Esophagus squamous epithelium (tissue), 5 donors: ENCODE measurements at regions not wholly inside any gene's neighbourhood (a gene's known extent, or its start where the extent isn't known, plus 50 kb on each side); places are given as distances from the start of the nearest gene placed in this dataset.

Experiments
- DNase-seq: peaks from one replicate; lab custom pipeline; 2025; lab: John Stamatoyannopoulos, UW
- H3K27ac ChIP-seq, 4 donors: fragments of 200-600 bp; sonication (generic); one replicate each; pipeline ENCODE4 v1.5.1; 2016 to 2019; ENCODE audit warnings: mild to moderate bottlenecking in 1 of 4
- H3K27me3 ChIP-seq, 4 donors: fragments of 200-600 bp; sonication (generic); 1 replicate in 3 of 4; 2 replicates in 1 of 4; pipeline versions ENCODE4 v1.5.1 to v1.6.0; 2017 to 2021; ENCODE audit warnings: antibody characterized with exemption in 1 of 4
- H3K36me3 ChIP-seq, 3 donors: fragments of 200-600 bp; sonication (generic); one replicate each; pipeline ENCODE4 v1.5.1; 2016 to 2019
- H3K4me1 ChIP-seq, 3 donors: fragments of 200-600 bp; sonication (generic); one replicate each; pipeline ENCODE4 v1.5.1; 2017 to 2019
- H3K4me3 ChIP-seq, 4 donors: fragments of 200-600 bp; sonication (generic); 1 replicate in 3 of 4; 2 replicates in 1 of 4; pipeline ENCODE4 v1.5.1; 2016 to 2019; ENCODE audit warnings: mild to moderate bottlenecking in 2 of 4, moderate library complexity in 1 of 4
- H3K9me3 ChIP-seq, 3 donors: fragments of 200-600 bp; sonication (generic); one replicate each; pipeline ENCODE4 v1.5.1; 2016 to 2019
- CTCF ChIP-seq, 6 experiments: fragments of 450-650 bp in 4 of 6; fragments of 200-600 bp in 2 of 6; sonication (generic) in 2 of 6; IDR thresholded peaks; one replicate each; pipeline ENCODE4 v1.5.1; 2016 to 2019; ENCODE audit warnings: antibody characterized with exemption in 6 of 6, mild to moderate bottlenecking in 4 of 6, moderate library complexity in 4 of 6
- POLR2A ChIP-seq, 4 donors: fragments of 450-650 bp; IDR thresholded peaks; one replicate each; pipeline ENCODE4 v1.6.1; 2017; ENCODE audit warnings: antibody characterized with exemption in 4 of 4, mild to moderate bottlenecking in 4 of 4, moderate library complexity in 3 of 4
- whole genome bisulfite sequencing, 2 donors: methylation state at CpG; one replicate each; pipeline ENCODE4 v1.1.5; 2018; 5-methylcytosine and 5-hydroxymethylcytosine counted together
- intact Hi-C: fragments of 100-400 bp; cut with DNase I; formaldehyde crosslinking; loops from one replicate; pipeline ENCODE4 v1.15.0; 2022
- donor health status: DM: yes; HTN: yes; CAD: no.

GRCh38 chr3:36229496-36229895, 150.8 kb upstream of the STAC start:
- H3K4me3 ChIP-seq, result no peak overlapping the region
- DNase-seq, result no peak
- H3K27ac ChIP-seq, result no peak overlapping the region
- no peaks in the 10 kb centered on the region for H3K4me1 ChIP-seq
- intact Hi-C loops, result no loop called here
- 76 to 82% methylated on average over 1 of the region's 1 CpG for WGBS, 2 donors
- no peaks in the 10 kb centered on the region for H3K9me3 ChIP-seq
- no peaks in the 10 kb centered on the region for H3K27me3 ChIP-seq
- TF ChIP-seq CTCF (IDR thresholded peaks at IDR 0.05) (no peak), POLR2A (IDR thresholded peaks at IDR 0.05) (no peak)
- no peaks in the 10 kb centered on the region for H3K36me3 ChIP-seq

GRCh38 chr3:36232797-36233489, 147.4 kb upstream of the STAC start:
- Histone ChIP-seq H3K27ac (no peak overlapping the region), H3K9me3 (peaks cover 0 to 21% (median 0%) of the 10 kb centered on the region in 3 donors), H3K4me1 (no peaks in the 10 kb centered on the region), H3K4me3 (no peak overlapping the region), H3K27me3 (no peaks in the 10 kb centered on the region), H3K36me3 (no peaks in the 10 kb centered on the region)
- intact Hi-C loops, result no loop called here
- no peak for DNase-seq
- TF ChIP-seq CTCF (IDR thresholded peaks at IDR 0.05) (no peak), POLR2A (IDR thresholded peaks at IDR 0.05) (no peak)

GRCh38 chr3:36244728-36245127, 135.6 kb upstream of the STAC start:
- intact Hi-C loops, result no loop called here
- no peaks in the 10 kb centered on the region for H3K27me3 ChIP-seq
- TF ChIP-seq CTCF (IDR thresholded peaks at IDR 0.05) (no peak), POLR2A (IDR thresholded peaks at IDR 0.05) (no peak)
- no peaks in the 10 kb centered on the region for H3K4me1 ChIP-seq
- no peaks in the 10 kb centered on the region for H3K36me3 ChIP-seq
- no peak overlapping the region for H3K27ac ChIP-seq
- no peaks in the 10 kb centered on the region for H3K9me3 ChIP-seq
- no peak for DNase-seq
- H3K4me3 ChIP-seq, result no peak overlapping the region
- WGBS, 2 donors, result 68 to 83% methylated on average over 1 of the region's 1 CpG

- WGBS, 2 donors, result 67 to 92% methylated on average over 1 to 3 of the region's 3 CpGs
- no peak for TF ChIP-seq POLR2A (IDR thresholded peaks at IDR 0.05)
- TF ChIP-seq CTCF (IDR thresholded peaks at IDR 0.05), result no peak
- intact Hi-C loops, result no loop called here
These were observed 131.9 kb upstream of the STAC start for GRCh38 chr3:36248374-36248773.

GRCh38 chr3:36250191-36250590, 130.1 kb upstream of the STAC start:
- WGBS, 2 donors, result no CpG with 5 or more reads among the region's 1 CpG
- H3K4me3 ChIP-seq, result no peak overlapping the region
- intact Hi-C loops, result no loop called here

More at GRCh38 chr3:36248374-36248773, 131.9 kb upstream of the STAC start:
- H3K27ac ChIP-seq, result no peak overlapping the region
- H3K9me3 ChIP-seq, result no peaks in the 10 kb centered on the region
- H3K4me3 ChIP-seq, result no peak overlapping the region
- DNase-seq, result no peak
- no peaks in the 10 kb centered on the region for H3K4me1 ChIP-seq
- no peaks in the 10 kb centered on the region for H3K36me3 ChIP-seq
- H3K27me3 ChIP-seq, result no peaks in the 10 kb centered on the region

More at GRCh38 chr3:36250191-36250590, 130.1 kb upstream of the STAC start:
- TF ChIP-seq POLR2A (IDR thresholded peaks at IDR 0.05), result no peak
- TF ChIP-seq CTCF (IDR thresholded peaks at IDR 0.05), result no peak
- no peaks in the 10 kb centered on the region for H3K9me3 ChIP-seq
- no peak for DNase-seq
- no peaks in the 10 kb centered on the region for H3K4me1 ChIP-seq
- no peaks in the 10 kb centered on the region for H3K36me3 ChIP-seq
- no peaks in the 10 kb centered on the region for H3K27me3 ChIP-seq
- no peak overlapping the region for H3K27ac ChIP-seq
